MV-4-11 (cell line): ENCODE measurements at regions not wholly inside any gene's neighbourhood (a gene's known extent, or its start where the extent isn't known, plus 50 kb on each side); places are given as distances from the start of the nearest gene placed in this dataset.
A peak's percentile ranks its signal among the peaks of the same experiment; 100 is the strongest.
"Not testable (repeated sequence)": the region's sequence is repeated elsewhere in the genome, so short reads cannot be mapped to it uniquely, and the experiment has no call there.

ENCODE experiments used
- DNase-seq: peaks from one replicate; lab custom pipeline; 2025; lab: John Stamatoyannopoulos, UW

DNA sequence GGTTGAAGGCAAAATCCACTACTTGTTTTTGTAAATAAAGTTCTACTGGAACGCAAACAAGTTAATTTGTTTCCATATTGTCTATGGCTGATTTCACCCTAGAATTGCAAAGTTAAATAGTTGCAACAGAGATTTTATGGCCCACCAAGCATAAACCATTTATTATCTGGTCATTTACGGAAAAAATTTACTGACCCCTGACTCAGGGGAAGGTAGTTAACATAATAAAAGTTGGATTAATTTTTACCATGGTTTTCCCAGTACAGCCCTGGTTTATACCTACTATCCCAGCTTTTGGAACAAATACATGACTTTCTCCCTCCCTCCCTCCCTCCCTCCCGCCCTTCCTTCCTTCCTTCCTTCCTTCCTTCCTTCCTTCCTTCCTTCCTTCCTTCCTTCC, 588.9 kb upstream of the TMEFF2 start:
- no peak for DNase-seq

DNA sequence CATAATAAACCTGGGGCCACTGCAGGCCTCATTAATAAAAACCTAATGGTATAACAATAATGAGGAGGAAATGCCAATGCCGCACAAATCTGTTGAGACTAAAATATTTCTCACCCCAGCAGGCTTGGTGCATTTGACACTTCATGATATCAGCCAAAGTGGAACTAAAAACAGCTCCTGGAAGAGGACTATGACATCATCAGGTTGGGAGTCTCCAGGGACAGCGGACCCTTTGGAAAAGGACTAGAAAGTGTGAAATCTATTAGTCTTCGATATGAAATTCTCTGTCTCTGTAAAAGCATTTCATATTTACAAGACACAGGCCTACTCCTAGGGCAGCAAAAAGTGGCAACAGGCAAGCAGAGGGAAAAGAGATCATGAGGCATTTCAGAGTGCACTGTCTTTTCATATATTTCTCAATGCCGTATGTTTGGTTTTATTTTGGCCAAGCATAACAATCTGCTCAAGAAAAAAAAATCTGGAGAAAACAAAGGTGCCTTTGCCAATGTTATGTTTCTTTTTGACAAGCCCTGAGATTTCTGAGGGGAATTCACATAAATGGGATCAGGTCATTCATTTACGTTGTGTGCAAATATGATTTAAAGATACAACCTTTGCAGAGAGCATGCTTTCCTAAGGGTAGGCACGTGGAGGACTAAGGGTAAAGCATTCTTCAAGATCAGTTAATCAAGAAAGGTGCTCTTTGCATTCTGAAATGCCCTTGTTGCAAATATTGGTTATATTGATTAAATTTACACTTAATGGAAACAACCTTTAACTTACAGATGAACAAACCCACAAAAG, 580.9 kb upstream of the TMEFF2 start:
- no peak for DNase-seq

DNA sequence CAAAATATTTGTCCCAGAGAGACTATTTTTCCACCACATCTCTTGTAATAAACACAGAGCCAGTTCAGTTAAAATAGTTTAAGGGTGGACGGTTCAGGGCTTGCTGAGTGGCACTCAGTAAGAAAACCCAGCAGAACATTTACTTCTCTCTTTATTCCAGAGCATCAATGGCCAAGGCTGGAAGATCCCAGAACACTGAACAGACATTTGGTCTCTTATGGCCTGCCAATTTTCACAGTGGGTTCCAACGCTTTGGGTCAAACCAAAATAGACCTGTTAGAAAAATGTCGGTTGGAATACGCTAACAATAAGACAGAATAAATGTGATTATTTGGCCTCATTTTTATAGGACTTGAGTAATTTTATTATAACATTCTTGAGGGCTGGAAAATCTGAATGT, 580.3 kb upstream of the TMEFF2 start:
- DNase-seq = no peak

DNA sequence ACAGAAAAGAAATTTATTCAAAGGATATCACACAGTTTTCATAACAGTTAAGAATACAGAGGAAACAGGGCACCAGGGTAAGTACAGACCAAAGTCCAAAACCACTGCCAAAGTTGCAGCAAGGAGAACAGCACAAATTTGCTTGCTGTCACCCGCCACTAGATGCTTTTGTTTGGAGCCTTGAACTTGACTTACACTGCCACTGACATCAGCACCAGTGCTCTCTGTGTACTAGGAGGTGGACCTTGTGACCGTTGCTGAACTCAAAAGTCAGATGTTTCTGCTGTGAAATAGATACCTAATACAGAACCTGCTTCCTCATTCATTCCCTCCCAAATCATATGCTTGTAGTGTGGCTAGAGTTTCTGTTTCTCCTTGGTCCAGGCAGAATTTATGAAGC, 578.3 kb upstream of the TMEFF2 start:
- no peak for DNase-seq

DNA sequence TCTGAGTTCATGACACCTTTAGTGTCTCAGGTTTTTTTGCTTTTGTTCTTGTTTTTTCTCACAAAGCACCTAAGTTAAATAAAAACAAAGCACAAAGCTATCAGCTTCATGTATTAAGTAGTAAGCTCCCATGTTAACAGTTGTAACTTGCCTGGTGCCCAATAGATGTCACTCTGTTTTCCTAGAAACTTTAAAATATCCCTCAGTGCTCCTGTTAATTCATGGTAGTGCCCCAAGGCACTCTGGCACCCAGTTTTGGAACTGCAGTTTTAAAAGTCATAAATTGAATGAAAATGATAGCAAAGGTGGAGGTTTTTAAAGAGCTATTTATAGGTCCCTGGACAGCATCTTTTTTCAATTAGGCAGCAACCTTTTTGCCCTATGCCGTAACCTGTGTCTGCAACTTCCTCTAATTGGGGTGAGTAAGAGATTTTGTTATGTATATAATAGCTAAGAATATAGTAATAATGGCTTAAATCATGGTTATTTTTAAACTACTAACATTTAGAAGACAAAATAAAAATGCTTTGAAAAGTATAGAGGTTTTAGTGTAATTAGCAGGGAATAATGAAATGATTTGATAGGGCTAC, 555.0 kb upstream of the TMEFF2 start:
- DNase-seq = no peak

DNA sequence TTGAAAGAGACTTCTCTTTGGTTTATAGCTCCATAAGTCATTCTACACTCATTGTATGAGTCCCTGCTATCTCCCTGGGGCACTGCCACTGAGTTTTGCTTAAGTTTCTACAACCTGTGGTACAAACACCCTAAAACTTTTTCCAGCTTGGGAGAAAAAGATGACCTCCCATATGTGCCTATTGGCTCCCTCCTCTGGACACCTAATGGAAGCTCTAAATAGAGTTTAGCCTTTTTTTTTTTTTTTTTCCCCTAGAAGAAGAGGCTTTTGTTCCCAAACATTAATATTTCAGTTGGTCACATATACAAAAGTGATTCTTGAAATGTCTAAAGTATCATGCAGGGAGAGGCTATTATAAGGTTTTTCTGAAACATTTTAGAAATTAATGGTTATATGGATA, 547.2 kb upstream of the TMEFF2 start:
- no peak for DNase-seq

DNA sequence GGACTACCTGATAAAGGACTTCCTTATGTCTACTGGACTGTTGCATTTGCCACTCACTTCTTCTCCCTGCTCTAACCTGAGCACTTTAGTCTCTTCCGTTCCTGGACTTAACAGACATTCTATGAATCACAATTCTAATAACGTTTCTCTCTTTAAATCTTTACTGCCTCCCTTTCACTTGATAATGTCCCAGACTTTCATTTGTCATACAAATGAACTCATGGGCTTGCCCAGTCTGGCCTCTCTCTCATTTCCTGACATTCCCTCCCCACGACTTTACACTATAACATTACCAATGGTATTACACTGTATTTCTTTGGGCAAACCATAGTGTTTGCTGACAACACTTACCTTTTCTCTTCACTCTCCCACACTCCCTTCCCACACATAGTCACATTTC, 540.7 kb upstream of the TMEFF2 start:
- no peak for DNase-seq

DNA sequence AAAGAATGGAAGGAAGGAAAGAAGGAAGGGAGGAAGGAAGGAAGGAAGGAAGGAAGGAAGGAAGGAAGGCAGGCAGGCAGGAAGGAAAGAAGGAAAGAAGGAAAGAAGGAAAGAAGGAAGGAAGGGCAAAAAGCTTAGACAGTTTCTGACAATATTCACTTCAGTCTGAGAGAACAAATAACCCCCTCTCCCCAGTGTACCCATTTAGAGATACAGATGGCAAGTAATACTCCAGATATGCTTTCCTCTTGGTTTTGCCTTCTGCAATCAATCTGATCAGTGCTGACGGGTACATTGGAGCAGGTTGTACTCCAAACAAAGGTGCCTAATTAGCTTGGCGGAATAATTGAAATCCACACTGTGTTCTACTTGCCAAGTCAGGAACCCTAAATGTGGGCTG, 534.6 kb upstream of the TMEFF2 start:
- DNase-seq = no peak

DNA sequence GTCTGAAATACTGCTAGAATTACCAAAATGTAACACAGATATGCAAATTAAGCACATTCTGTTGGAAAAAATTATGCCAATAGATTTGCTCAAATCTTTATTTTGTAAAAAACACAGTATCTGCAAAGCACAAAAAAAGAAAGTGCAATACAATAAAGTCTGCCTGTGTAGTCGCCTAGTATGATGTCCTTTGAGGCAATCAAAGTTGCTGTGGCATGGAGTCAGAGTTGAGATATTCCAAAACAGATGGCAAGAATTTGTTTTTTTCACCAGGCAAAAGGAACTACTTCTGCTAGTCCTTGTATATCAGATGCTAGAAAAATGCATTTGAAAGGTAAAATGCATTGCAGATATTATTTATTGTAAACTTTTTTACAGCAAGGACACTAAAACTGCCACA, 531.3 kb upstream of the TMEFF2 start:
- DNase-seq = no peak

DNA sequence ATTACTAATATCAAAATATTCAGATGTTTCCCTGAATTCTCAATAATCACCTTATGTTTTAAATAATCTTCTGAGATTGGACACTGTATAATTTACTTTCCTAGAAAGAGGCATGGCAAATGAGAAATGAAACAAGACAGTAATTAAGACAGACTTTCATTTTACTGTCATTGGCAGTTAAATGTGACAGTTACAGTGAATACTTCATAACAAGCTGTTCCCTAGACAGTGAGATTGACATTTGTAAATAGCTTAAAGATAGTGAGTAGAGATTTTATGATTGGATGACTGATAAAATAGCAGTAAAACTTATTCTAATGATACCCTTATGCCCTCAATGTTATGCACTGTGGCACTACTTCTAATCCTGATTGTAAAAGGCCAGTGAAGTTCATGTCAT, 524.9 kb upstream of the TMEFF2 start:
- no peak for DNase-seq

DNA sequence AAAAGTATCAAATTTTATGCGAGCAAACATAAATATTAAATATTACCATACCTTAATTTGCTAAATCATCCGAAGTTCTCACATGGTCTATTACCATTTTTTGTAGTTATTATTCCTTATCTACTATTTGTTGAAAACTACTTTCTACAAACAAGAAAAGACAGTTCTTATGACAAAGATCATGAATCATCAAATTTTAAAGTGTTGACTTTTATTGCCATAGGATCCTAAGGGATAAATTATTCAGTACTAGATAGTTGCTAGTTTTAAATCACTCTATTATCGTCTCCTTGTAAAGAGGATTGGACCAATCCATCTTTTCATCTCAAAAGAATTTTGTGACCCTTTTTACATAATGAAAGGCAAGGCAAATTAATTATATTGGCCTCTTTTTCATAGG, 523.6 kb upstream of the TMEFF2 start:
- no peak for DNase-seq

DNA sequence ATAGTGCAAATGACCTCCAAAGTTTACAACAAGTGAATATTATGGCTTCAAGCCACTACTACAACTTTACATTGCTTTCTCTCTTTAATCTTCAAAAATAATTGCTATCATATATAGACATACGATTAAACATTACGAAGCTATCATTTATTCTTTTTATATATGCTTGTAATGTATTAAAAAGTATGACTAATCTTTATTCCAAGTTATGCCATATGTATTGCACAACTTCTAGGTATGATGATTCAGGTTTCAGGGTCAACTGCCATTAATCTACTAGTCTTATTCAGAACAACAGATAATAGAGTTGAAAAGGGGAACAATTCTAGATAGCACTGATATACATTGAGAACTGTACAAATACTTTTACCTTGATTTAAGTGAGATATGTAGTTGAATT, 506.2 kb upstream of the TMEFF2 start:
- no peak for DNase-seq

DNA sequence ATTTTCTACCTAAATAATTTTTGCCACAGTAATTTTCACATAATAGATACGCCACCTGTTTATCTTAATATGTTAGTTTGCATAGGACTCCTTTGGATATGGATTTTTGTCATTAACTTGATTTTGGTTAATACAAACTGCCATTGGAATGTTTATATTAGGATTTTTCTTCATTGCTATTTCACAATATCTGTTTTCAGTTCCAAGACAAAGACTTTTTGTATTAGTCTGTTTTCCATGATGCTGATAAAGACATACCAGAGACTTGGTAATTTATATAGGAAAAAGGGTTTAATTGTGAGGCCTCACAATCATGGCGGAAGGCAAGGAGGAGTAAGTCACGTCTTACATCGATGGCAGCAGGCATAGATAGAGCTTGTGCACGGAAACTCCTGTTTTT, 503.1 kb upstream of the TMEFF2 start:
- DNase-seq = no peak

DNA sequence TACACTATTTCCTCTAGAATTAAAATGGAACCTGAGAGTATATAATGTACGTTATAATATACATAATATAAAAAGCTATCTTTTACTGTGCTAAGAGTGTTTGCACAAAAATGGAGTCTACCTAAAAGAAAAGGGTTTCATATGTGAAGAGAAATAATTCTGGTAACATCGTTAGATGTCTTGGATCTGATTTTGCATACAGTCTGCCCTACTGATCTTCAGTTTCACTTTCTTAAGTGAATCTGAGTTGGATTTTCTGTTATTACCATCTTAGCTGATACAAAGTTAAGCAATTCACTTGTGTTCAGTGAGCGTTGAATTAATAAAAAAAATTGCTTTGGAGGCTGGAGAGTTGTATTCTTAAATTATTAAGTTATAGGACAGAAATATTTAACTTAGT, 502.1 kb upstream of the TMEFF2 start:
- no peak for DNase-seq

DNA sequence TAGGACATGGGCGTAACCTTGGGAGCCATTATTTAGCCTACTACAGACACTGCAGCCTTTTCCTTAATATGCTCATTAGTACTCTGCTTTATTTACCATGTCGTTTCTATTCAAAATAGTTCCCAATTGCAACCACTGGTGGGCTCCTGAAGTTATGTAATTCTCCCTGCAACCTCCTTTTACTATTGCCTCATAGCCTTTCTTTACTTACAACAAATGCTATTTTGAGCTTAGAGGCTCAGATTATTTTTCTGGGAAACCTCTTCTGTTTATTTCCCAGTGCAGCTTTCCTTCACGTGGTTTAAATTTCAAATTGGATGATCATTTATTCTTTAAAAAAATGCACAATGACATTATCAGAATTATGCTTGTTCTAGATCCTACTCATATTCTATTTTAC, 492.3 kb upstream of the TMEFF2 start:
- peak; percentile 21 for DNase-seq

DNA sequence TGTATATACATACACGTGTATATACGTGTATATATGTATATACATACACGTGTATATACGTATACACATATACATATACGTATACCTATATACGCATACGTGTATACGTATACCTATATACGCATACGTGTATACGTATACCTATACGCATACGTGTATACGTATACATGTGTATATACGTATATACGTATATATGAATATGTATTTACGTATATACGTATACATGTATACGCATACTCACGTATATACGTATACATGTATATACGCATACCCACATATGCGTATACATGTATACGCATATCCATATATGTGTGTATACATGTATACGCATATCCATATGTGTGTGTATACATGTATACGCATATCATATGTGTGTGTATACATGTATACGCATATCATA, 487.8 kb upstream of the TMEFF2 start:
- not testable (repeated sequence) for DNase-seq

DNA sequence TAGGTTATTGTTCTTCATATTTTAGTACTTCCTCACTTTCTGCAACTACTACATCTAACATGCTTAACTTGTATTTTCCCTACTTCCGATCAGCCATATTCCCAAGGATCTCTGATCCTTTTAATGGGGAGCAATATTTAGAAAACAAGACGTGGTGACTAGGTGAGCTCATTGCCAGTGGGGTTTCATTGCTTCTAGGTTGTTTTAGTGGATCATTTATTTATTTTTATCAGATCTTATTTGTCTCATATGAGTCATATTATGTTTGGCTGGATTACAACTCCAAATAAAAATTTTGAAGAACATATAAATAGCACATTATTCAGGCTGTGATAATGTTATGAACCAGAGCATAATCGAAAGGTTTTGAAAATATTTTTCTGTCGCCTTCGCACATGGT, 480.9 kb upstream of the TMEFF2 start:
- no peak for DNase-seq

DNA sequence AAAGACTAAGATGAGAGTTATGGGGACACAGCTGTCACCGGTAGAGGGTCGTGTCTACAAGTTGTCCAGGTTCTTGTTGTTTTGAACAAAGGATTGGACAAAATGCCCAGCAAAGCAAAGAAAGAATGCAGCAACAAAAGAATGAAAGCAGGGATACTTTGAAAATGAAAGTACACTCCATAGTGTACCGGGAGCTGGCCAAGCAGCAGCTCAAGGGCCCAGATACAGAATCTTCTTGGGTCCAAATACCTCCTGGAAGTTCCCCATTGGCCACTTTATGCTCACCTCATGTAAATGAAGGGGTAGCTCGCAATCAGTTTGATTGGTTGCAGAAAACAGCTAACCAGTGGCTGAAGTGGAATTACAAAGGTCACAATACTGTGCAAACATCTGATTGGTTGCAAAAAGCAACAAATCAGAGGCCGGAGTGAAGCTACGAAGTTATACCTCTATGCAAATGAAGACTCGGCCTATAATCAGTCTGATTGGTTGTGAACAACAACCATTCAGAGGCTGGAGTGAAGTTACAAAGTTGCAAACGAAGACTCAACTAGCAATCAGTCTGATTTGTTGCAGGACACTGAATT, 474.9 kb upstream of the TMEFF2 start:
- no peak for DNase-seq

DNA sequence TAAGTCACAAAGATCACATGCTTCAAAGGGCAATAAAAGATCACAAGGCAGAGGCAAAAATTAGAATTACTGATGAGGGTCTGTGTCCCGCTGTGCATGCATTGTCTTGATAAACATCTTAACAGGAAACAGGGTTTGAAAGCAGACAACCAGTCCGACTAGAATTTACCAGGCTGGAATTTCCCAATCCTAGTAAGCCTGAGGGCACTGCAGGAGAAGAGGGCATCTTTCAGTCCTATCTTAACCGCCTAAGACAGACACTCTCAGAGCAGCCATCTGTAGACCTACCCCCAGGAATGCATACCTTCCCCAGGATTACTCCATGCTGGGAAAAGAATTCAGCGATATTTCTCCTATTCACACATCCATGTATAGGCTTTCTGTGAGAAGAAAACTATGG, 465.8 kb upstream of the TMEFF2 start:
- not testable (repeated sequence) for DNase-seq

DNA sequence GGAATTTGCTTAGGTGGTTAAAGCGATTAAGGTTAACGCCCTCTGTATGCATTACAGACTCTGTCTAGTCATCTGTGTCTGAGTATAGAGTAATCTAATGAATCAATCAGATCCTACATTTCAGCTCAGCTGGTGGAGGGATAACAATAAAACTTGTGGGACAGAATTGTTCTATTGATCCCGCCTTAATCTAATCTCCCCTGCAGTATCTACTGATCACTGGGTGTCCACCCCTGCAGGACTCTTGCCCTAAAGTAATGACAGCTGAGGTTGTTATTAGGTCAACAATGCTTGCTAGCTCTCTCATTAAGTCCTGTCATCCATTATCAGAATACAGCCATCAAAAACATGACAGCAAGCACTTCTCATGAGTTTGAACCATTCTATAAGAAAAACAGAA, 462.6 kb upstream of the TMEFF2 start:
- no peak for DNase-seq

DNA sequence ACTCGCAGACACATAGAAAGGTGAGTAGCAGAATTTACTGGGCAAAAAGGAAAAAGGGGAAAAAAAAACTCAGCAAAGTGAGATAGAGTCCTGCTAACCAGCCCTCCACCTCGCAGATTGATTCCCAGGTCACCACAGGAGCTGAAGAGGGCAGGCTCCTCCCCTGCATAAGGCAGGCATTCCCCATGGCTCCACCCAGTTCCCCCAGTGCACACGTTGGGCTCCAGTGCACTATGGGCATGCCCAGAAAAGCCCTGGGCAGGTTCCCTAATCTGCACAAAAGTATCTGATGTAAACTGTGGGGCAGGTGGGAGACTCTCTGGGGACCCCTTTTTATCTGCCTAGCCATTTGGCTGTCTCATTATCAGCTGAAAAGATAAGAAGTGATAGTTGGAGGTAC, 461.2 kb upstream of the TMEFF2 start:
- no peak for DNase-seq

DNA sequence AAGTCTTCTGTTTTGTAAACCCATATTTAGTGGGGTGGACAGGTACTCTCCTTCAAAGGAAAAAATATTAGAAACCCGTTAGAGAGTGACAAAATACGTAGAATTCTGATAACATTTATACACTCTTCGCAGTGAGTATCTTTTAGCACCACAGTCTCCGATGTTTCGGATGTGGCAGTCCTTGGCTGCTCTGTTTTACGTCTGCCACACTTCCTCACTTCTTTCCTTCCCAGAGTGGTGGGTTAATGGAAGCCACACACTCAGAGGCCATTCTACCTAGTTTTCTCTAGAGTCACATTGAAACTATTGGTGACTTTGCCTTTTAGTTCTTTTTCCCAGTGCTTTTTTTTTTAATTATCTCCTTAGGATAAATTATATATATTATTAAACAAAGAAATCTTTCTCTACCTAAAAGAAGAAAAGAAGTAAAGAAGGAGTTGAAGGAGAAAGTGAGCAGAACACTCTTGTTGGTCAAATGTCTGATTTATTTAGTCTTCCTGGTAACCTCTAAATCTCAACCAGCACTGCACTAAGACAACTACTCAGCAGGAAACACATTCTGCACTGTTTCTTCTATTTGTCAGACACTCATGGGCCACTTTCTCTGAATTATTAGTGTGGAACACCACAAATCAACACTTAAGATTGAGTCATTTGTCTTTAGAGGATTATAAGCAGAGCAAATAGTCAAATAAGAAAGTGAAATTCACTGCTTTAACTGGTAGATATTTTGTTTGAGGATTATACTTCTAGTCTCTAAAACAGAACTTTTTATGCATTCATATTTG, 451.3 kb upstream of the TMEFF2 start:
- no peak for DNase-seq

DNA sequence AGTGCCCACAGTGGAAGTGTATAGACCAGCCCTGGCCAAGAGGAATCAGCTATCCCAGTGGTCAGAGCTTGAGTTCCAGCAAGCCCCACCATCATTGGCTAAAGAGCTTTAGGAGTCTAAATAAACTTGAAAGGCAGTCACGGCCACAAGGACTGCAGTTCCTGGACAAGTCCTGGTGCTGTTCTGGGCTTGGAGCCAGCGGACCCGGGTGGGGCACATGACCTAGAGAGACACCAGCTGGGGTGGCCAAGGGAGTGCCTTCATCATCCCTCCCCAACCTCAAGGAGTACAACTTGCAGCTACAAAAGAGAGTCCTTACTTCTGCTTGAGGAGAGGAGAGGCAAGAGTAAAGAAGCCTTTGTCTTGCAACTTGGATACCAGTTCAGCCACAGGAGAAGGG, 439.8 kb upstream of the TMEFF2 start:
- DNase-seq = no peak
